ENCODE measurements at regions not wholly inside any gene's neighbourhood (a gene's known extent, or its start where the extent isn't known, plus 50 kb on each side); places are given as distances from the start of the nearest gene placed in this dataset.

DNA sequence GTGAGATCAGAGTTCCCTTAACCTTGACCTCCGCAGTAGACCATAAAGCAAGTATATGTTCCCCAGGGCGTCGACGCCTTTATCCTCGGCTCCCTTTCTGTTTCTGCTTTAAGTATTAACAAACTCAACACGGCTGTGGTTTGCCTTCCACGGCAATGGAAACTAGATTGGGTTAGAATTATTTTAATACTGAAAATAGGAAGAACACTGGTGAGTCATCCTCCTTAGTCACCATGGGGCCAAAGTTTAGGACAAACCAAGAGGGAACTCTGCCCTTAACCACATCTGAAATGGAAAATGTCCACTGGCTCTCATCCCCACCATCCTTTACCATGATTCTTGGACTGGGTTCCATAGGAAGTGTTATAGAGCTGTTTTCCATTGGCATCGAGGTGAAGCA is 386.1 kb downstream of the ACTL7B start:
- no peak for DNase-seq (ENCODE audit: low read depth in 4 of 6, low spot score in 6 of 6)
- WGBS (ENCODE audit: insufficient coverage), result 92% methylated on average over 1 of the region's 8 CpGs
- no peak overlapping the region for H3K27ac ChIP-seq (ENCODE audit: low read depth, low read length)
- no peaks in the 10 kb centered on the region for H3K4me1 ChIP-seq (ENCODE audit: control insufficient read depth, insufficient read depth, low read length)
- no peaks in the 10 kb centered on the region for H3K9me3 ChIP-seq (ENCODE audit: control insufficient read depth, insufficient read depth, low read length)
- no peaks in the 10 kb centered on the region for H3K36me3 ChIP-seq (ENCODE audit: control insufficient read depth, insufficient read depth, low read length)
- H3K27me3 ChIP-seq (ENCODE audit: control insufficient read depth, insufficient read depth, low read length), result no peaks in the 10 kb centered on the region
- H3K4me3 ChIP-seq (ENCODE audit: low read depth, low read length), result no peak overlapping the region

DNA sequence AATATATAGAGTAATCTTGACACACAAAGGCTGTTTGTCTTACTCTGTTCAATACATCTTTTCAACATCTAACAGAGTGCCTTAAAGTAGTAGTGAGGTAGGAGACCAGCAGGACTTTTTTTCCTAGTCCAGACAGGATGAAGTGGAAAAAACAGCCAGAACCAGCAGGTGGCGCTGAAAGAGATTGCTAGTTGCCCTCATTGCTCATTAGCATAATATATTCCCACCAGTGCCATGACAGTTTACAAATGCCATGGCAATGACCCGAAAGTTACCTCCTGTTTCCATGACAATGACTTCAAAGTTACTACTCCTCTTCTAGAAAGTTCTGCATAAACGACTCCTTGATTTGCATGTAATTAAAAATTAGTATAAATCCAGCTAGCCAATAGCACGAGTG is 387.4 kb downstream of the ACTL7B start:
- no peak for DNase-seq (ENCODE audit: low read depth in 4 of 6, low spot score in 6 of 6)
- H3K9me3 ChIP-seq (ENCODE audit: control insufficient read depth, insufficient read depth, low read length), result no peaks in the 10 kb centered on the region
- WGBS (ENCODE audit: insufficient coverage), result 70% methylated on average over 2 of the region's 4 CpGs
- no peak overlapping the region for H3K27ac ChIP-seq (ENCODE audit: low read depth, low read length)
- no peaks in the 10 kb centered on the region for H3K27me3 ChIP-seq (ENCODE audit: control insufficient read depth, insufficient read depth, low read length)
- H3K4me1 ChIP-seq (ENCODE audit: control insufficient read depth, insufficient read depth, low read length), result no peaks in the 10 kb centered on the region
- H3K36me3 ChIP-seq (ENCODE audit: control insufficient read depth, insufficient read depth, low read length), result no peaks in the 10 kb centered on the region
- H3K4me3 ChIP-seq (ENCODE audit: low read depth, low read length), result no peak overlapping the region

DNA sequence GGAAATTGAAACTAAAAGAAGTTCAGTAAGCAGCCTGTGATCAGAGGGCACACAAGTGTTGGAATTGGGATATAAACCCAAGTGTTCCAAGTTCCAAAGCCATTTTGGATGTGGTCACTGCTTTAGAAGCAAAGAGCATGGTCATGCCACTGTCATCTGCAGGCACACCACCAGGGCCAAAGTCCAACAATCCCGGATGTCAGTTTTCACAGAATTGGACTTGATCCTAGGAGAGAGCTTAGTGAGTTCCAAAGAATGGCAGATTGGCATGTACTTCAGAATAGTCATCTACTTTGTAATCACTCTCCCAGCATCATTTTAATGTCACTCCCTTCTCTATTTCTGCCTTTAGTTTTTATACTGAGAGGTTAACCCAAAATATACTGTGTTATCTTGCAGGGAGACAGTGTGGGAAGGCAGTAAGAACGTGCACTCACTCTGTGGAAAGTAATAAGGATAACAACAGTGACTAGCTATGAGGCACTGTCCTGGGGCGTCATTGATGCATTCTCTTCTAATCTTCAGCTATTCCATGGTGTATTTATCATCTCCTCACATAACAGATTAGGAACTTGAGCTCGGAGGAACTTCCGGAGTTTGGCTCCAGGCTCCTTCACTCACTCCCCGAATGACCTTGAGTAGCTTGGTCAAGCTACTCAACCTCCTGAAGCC is 388.0 kb downstream of the ACTL7B start:
- Histone ChIP-seq H3K27ac (ENCODE audit: low read depth, low read length) (no peak overlapping the region), H3K36me3 (ENCODE audit: control insufficient read depth, insufficient read depth, low read length) (no peaks in the 10 kb centered on the region), H3K4me3 (ENCODE audit: low read depth, low read length) (no peak overlapping the region), H3K27me3 (ENCODE audit: control insufficient read depth, insufficient read depth, low read length) (no peaks in the 10 kb centered on the region), H3K4me1 (ENCODE audit: control insufficient read depth, insufficient read depth, low read length) (no peaks in the 10 kb centered on the region), H3K9me3 (ENCODE audit: control insufficient read depth, insufficient read depth, low read length) (no peaks in the 10 kb centered on the region)
- WGBS (ENCODE audit: insufficient coverage), result 73% methylated on average over 3 of the region's 6 CpGs
- DNase-seq (ENCODE audit: low read depth in 4 of 6, low spot score in 6 of 6), result peak in 1 of 6 donors; percentile 13

DNA sequence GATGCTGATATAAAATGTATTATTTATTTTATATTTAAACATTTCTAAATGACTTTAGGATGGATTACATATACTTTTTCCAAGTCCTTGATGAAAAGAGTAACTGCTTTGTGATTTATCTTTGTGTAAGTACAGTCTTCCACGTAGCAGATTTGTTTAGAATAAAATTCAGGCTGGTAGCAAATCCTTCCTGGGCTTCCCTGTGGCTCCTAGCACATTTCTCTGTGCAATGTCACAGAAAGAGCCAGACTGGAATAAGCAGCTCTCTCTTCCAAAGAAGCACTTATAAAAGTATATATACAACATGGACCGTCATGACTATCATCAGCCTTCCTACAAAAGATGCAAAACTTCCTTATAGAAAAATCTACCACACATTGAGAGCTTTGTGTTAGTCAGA is 388.6 kb downstream of the ACTL7B start:
- no peak overlapping the region for H3K27ac ChIP-seq (ENCODE audit: low read depth, low read length)
- H3K4me3 ChIP-seq (ENCODE audit: low read depth, low read length), result no peak overlapping the region
- WGBS (ENCODE audit: insufficient coverage), result 100% methylated on average over 1 of the region's 2 CpGs
- no peak for DNase-seq (ENCODE audit: low read depth in 4 of 6, low spot score in 6 of 6)
- no peaks in the 10 kb centered on the region for H3K27me3 ChIP-seq (ENCODE audit: control insufficient read depth, insufficient read depth, low read length)
- H3K4me1 ChIP-seq (ENCODE audit: control insufficient read depth, insufficient read depth, low read length), result no peaks in the 10 kb centered on the region
- H3K36me3 ChIP-seq (ENCODE audit: control insufficient read depth, insufficient read depth, low read length), result no peaks in the 10 kb centered on the region
- H3K9me3 ChIP-seq (ENCODE audit: control insufficient read depth, insufficient read depth, low read length), result no peaks in the 10 kb centered on the region

DNA sequence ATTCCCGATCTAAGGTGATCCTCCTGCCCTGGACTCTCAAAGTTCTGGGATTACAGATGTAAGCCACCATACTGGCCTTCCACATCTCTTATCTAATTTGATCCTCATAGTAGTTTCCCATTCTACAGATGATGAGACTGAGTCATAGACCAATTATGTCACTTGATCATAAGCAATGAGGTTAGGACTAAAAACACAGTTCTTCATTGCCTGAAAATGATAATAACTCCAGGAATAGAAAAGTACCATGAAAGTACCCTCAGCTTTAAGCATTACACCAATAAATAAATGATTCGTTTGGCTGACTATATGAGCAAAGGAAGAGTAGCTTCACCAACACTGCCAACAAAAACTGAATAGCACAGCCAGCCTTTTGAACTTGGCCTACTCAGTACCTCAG is 389.5 kb downstream of the ACTL7B start:
- Histone ChIP-seq H3K9me3 (ENCODE audit: control insufficient read depth, insufficient read depth, low read length) (no peaks in the 10 kb centered on the region), H3K4me3 (ENCODE audit: low read depth, low read length) (no peak overlapping the region), H3K27ac (ENCODE audit: low read depth, low read length) (no peak overlapping the region), H3K27me3 (ENCODE audit: control insufficient read depth, insufficient read depth, low read length) (no peaks in the 10 kb centered on the region), H3K4me1 (ENCODE audit: control insufficient read depth, insufficient read depth, low read length) (no peaks in the 10 kb centered on the region), H3K36me3 (ENCODE audit: control insufficient read depth, insufficient read depth, low read length) (no peaks in the 10 kb centered on the region)
- no peak for DNase-seq (ENCODE audit: low read depth in 4 of 6, low spot score in 6 of 6)
- WGBS (ENCODE audit: insufficient coverage), result 100% methylated on average over 1 of the region's 2 CpGs

DNA sequence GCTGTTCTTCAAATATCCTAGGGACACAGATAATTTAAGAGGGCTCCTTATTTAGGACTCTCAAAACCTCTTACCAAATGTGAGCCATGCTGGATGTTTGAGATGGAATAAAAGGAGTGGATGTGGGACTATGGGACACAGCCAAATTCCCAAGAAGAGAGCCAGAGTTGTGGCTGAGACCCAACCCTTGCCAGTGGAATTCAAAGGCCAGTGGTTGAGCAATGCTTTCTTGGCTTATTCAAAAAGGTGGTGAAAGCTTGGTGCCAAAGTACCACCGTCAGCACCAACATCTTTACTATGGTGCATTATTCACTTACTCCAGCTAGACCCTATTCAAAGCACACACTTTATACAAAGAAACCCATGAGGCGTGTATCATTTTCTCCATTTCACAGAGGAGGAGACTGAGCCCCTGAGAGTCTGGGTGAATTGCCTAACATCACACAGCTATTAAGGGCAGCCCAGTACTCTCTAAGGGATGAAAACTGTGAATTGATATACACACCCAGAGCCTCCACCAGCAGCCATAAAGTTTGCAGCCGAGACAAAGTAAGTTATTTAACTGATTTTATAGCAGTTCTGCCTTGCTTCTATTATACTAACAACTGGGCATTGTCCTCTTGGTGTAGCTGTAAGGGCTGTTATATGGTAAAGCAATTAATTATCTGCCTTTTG is 391.7 kb downstream of the ACTL7B start:
- no peaks in the 10 kb centered on the region for H3K4me1 ChIP-seq (ENCODE audit: control insufficient read depth, insufficient read depth, low read length)
- DNase-seq (ENCODE audit: low read depth in 4 of 6, low spot score in 6 of 6), result peak in 1 of 6 donors; percentile 19
- H3K36me3 ChIP-seq (ENCODE audit: control insufficient read depth, insufficient read depth, low read length), result no peaks in the 10 kb centered on the region
- WGBS (ENCODE audit: insufficient coverage), result 10% methylated on average over 1 of the region's 3 CpGs
- H3K27me3 ChIP-seq (ENCODE audit: control insufficient read depth, insufficient read depth, low read length), result no peaks in the 10 kb centered on the region
- H3K4me3 ChIP-seq (ENCODE audit: low read depth, low read length), result no peak overlapping the region
- no peak overlapping the region for H3K27ac ChIP-seq (ENCODE audit: low read depth, low read length)
- no peaks in the 10 kb centered on the region for H3K9me3 ChIP-seq (ENCODE audit: control insufficient read depth, insufficient read depth, low read length)

DNA sequence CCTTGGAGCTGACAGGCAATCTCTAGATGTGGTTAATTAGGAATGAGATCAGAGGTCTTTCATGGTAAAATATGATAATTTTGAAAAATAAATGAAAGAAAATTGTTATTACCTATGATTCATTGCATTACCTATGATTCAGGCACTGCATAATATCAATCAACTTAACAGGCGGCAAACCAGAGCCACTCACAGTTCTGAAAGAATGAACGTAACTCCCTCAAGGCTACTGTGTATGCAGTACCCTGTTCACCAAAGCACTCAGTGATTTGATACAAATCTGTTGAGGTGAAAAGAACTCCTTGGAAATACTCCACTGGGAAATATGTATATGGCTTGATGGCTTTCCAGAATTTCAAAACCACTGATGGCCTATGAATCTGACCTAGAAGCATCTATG is 398.9 kb downstream of the ACTL7B start:
- H3K27me3 ChIP-seq (ENCODE audit: control insufficient read depth, insufficient read depth, low read length), result no peaks in the 10 kb centered on the region
- no peaks in the 10 kb centered on the region for H3K36me3 ChIP-seq (ENCODE audit: control insufficient read depth, insufficient read depth, low read length)
- no peaks in the 10 kb centered on the region for H3K9me3 ChIP-seq (ENCODE audit: control insufficient read depth, insufficient read depth, low read length)
- no peak overlapping the region for H3K27ac ChIP-seq (ENCODE audit: low read depth, low read length)
- H3K4me1 ChIP-seq (ENCODE audit: control insufficient read depth, insufficient read depth, low read length), result no peaks in the 10 kb centered on the region
- H3K4me3 ChIP-seq (ENCODE audit: low read depth, low read length), result no peak overlapping the region
- WGBS (ENCODE audit: insufficient coverage), result no CpG with 5 or more reads among the region's 2 CpGs
- no peak for DNase-seq (ENCODE audit: low read depth in 4 of 6, low spot score in 6 of 6)

DNA sequence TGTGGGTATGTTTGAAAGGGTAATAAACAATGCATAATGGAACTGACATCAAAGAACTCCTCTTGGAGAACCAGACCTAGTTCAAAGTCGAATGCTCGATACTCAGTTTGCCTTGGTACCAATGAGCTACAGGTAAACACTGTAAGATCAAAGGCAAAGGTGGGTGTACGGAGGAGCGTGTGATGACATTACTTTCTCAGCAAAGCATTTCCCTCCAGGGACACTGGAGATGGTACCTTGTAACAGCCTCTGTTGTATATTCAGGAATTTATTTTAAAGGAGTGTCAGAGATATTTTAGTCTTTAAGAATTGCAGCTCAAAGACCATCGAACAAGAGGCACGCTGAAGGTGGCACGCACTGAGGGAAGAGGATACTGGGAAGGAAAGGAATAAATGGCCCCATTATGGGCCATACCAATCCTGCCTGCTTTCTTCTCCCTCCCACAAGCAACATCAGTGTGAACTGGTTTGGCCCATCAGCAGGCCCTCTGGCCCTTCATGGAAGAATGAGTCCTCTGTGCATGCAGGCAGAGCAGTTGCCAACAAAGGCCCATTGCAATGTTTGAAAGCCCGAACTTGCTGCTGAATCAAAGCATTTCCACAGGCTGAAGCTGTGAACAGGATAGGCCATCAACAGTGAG is 410.2 kb downstream of the ACTL7B start:
- Histone ChIP-seq H3K4me3 (ENCODE audit: low read depth, low read length) (no peak overlapping the region), H3K27ac (ENCODE audit: low read depth, low read length) (peak overlapping the region; percentile 58), H3K27me3 (ENCODE audit: control insufficient read depth, insufficient read depth, low read length) (no peaks in the 10 kb centered on the region), H3K36me3 (ENCODE audit: control insufficient read depth, insufficient read depth, low read length) (no peaks in the 10 kb centered on the region), H3K4me1 (ENCODE audit: control insufficient read depth, insufficient read depth, low read length) (peaks cover 4% of the 10 kb centered on the region), H3K9me3 (ENCODE audit: control insufficient read depth, insufficient read depth, low read length) (no peaks in the 10 kb centered on the region)
- WGBS (ENCODE audit: insufficient coverage), result 74% methylated on average over 6 of the region's 8 CpGs
- peak in 4 of 6 donors; percentile 29 to 82 (median 50) for DNase-seq (ENCODE audit: low read depth in 4 of 6, low spot score in 6 of 6)

DNA sequence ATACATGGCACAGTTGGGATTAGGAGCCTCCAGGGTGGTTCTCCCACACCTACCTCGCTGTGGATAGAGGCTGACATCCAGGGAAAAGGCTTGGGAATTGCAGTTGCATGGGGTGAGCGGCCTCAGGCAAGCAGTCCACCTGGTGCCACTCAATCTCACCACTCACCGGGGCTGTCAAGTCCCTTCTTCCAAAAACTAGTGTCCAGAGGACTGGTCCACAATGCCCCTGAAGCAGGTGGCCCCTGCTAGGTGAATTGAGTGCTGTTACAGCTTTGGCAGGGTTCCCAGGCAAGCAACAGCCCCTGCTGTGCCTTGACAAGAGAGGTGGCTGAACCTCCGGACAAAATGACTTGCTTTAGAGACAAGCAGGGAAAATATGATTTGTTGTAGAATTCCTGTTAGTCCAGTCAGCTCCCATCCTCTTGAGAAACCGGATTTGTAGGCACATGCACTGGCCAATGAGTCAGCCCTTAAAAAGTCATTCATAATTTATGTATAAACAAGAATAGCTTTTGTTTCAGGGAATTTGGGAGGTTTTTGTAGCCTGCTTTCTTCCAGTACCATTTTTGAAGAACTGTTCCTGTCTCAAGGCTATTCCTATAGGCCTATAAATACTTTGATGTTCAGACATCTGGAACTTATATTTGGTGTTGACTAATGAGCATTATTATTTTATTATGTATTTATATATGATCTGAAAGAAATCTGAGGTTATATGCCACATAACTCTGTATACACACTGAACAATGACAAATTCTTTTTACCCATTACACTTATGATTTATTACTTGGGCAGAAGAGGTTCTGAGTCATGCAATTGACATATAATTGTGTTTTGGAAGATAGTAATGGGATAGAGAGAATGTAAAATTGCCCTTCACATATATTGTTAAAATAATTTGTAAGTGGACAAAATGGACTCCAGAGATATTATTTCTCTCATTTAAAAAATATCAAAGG is 411.1 kb downstream of the ACTL7B start:
- H3K9me3 ChIP-seq (ENCODE audit: control insufficient read depth, insufficient read depth, low read length), result no peaks in the 10 kb centered on the region
- H3K27ac ChIP-seq (ENCODE audit: low read depth, low read length), result peak overlapping the region; percentile 64
- no peak overlapping the region for H3K4me3 ChIP-seq (ENCODE audit: low read depth, low read length)
- DNase-seq (ENCODE audit: low read depth in 4 of 6, low spot score in 6 of 6), result no peak
- WGBS (ENCODE audit: insufficient coverage), result 47% methylated on average over 2 of the region's 5 CpGs
- H3K27me3 ChIP-seq (ENCODE audit: control insufficient read depth, insufficient read depth, low read length), result no peaks in the 10 kb centered on the region
- no peaks in the 10 kb centered on the region for H3K36me3 ChIP-seq (ENCODE audit: control insufficient read depth, insufficient read depth, low read length)
- peaks cover 4% of the 10 kb centered on the region for H3K4me1 ChIP-seq (ENCODE audit: control insufficient read depth, insufficient read depth, low read length)
